Activated naive CD4-positive, alpha-beta T cell treated with anti-CD3 and anti-CD28 coated beads for 36 hours (primary cell): ENCODE measurements at regions not wholly inside any gene's neighbourhood (a gene's known extent, or its start where the extent isn't known, plus 50 kb on each side); places are given as distances from the start of the nearest gene placed in this dataset.
"Not testable (repeated sequence)": the region's sequence is repeated elsewhere in the genome, so short reads cannot be mapped to it uniquely, and the experiment has no call there.

Source experiments
- CTCF ChIA-PET: fragments of 350-600 bp; sonication (Branson Sonifier 250); formaldehyde crosslinking; loops from one replicate; lab custom pipeline; 2021; ENCODE audit warnings: antibody characterized with exemption; lab: Charles Lee
- DNase-seq: peaks from one replicate; pipeline ENCODE4 v3.0.0-alpha.2; 2020
- H3K27ac Mint-ChIP-seq: one replicate; pipeline ENCODE4 v1.8.0; 2021; ENCODE audit warnings: mild to moderate bottlenecking, mixed read lengths
- H3K27me3 Mint-ChIP-seq: one replicate; pipeline ENCODE4 v1.8.0; 2021; ENCODE audit warnings: low read depth, mixed read lengths
- H3K36me3 Mint-ChIP-seq: one replicate; pipeline ENCODE4 v1.8.0; 2021; ENCODE audit warnings: low read depth, mixed read lengths
- H3K4me1 Mint-ChIP-seq: one replicate; pipeline ENCODE4 v1.8.0; 2021; ENCODE audit warnings: low read depth, mixed read lengths
- H3K4me3 Mint-ChIP-seq: one replicate; pipeline ENCODE4 v1.8.0; 2021; ENCODE audit warnings: mild to moderate bottlenecking, moderate library complexity, mixed read lengths
- H3K9me3 Mint-ChIP-seq: one replicate; pipeline ENCODE4 v1.8.0; 2021; ENCODE audit warnings: mixed read lengths
- intact Hi-C: fragments of 100-400 bp; cut with micrococcal nuclease; formaldehyde crosslinking; loops from one replicate; pipeline ENCODE4 v1.15.1; 2023

GRCh38 chr3:5054579-5054978 lies 67.5 kb upstream of the ARL8B start:
- intact Hi-C loops, H3K36me3 Mint-ChIP-seq, DNase-seq, H3K27ac Mint-ChIP-seq, H3K4me3 Mint-ChIP-seq, H3K9me3 Mint-ChIP-seq, H3K27me3 Mint-ChIP-seq, H3K4me1 Mint-ChIP-seq: not testable (repeated sequence)
- CTCF ChIA-PET: interaction anchor here (0.9 to 11.2 kb wide), 3 partner anchors 12 to 343 kb away, joined by 3 to 165 read pairs (median 3); no protein-coding TSS in a partner anchor

- no peak for DNase-seq
- CTCF ChIA-PET: interaction anchor here (0.6 to 11.2 kb wide), 4 partner anchors 15 to 344 kb away, joined by 3 to 165 read pairs (median 4); no protein-coding TSS in a partner anchor
- Mint-ChIP-seq H3K27ac (no peak overlapping the region), H3K4me3 (no peak overlapping the region), H3K9me3 (no peaks in the 10 kb centered on the region), H3K27me3 (no peaks in the 10 kb centered on the region), H3K36me3 (no peaks in the 10 kb centered on the region), H3K4me1 (peaks cover 9% of the 10 kb centered on the region)
- intact Hi-C loops: loop anchor here (2.0 to 5.0 kb wide), 3 partner anchors 29 to 279 kb away; no protein-coding TSS in a partner anchor
These were observed 66.6 kb upstream of the ARL8B start for GRCh38 chr3:5055357-5056110.

- H3K9me3 Mint-ChIP-seq: no peaks in the 10 kb centered on the region
- CTCF ChIA-PET: interaction anchor here (1.7 to 11.2 kb wide), 2 partner anchors 15 to 344 kb away, joined by 5 to 165 read pairs; no protein-coding TSS in a partner anchor
- H3K4me3 Mint-ChIP-seq: no peak overlapping the region
- H3K4me1 Mint-ChIP-seq: peaks cover 9% of the 10 kb centered on the region
- no peaks in the 10 kb centered on the region for H3K27me3 Mint-ChIP-seq
- no peaks in the 10 kb centered on the region for H3K36me3 Mint-ChIP-seq
- no peak for DNase-seq
- intact Hi-C loops: loop anchor here (2.0 to 5.0 kb wide), 3 partner anchors 29 to 279 kb away; no protein-coding TSS in a partner anchor
- H3K27ac Mint-ChIP-seq: no peak overlapping the region
These were observed 66.0 kb upstream of the ARL8B start for GRCh38 chr3:5056111-5056391.

GRCh38 chr3:5057272-5057671 lies 64.8 kb upstream of the ARL8B start:
- Mint-ChIP-seq H3K4me3 (no peak overlapping the region), H3K9me3 (no peaks in the 10 kb centered on the region), H3K27me3 (no peaks in the 10 kb centered on the region), H3K36me3 (no peaks in the 10 kb centered on the region), H3K4me1 (peaks cover 5% of the 10 kb centered on the region), H3K27ac (no peak overlapping the region)
- DNase-seq: no peak
- CTCF ChIA-PET: interaction anchor here (0.6 to 11.2 kb wide), 19 partner anchors 12 to 621 kb away, joined by 3 to 165 read pairs (median 4); no protein-coding TSS in a partner anchor
- intact Hi-C loops: loop anchor here (1.0 to 5.0 kb wide), 7 partner anchors 30 to 706 kb away; no protein-coding TSS in a partner anchor

GRCh38 chr3:5057857-5058324 lies 64.2 kb upstream of the ARL8B start:
- H3K4me1 Mint-ChIP-seq: peaks cover 5% of the 10 kb centered on the region
- DNase-seq: peak; percentile 91
- no peak overlapping the region for H3K27ac Mint-ChIP-seq
- no peaks in the 10 kb centered on the region for H3K9me3 Mint-ChIP-seq
- H3K36me3 Mint-ChIP-seq: no peaks in the 10 kb centered on the region
- no peak overlapping the region for H3K4me3 Mint-ChIP-seq
- no peaks in the 10 kb centered on the region for H3K27me3 Mint-ChIP-seq
- intact Hi-C loops: loop anchor here (1.0 to 5.0 kb wide), 8 partner anchors 31 to 707 kb away; no protein-coding TSS in a partner anchor
- CTCF ChIA-PET: interaction anchor here (0.6 to 11.2 kb wide), 22 partner anchors 12 to 536 kb away, joined by 3 to 165 read pairs (median 4); no protein-coding TSS in a partner anchor

- Mint-ChIP-seq H3K4me1 (peaks cover 5% of the 10 kb centered on the region), H3K27ac (no peak overlapping the region), H3K4me3 (no peak overlapping the region)
These were observed 63.6 kb upstream of the ARL8B start for GRCh38 chr3:5058471-5058951.

GRCh38 chr3:5059782-5060181 lies 62.3 kb upstream of the ARL8B start:
- CTCF ChIA-PET: interaction anchor here (0.5 to 11.2 kb wide), 13 partner anchors 18 to 616 kb away, joined by 3 to 165 read pairs (median 4); no protein-coding TSS in a partner anchor
- no peaks in the 10 kb centered on the region for H3K27me3 Mint-ChIP-seq

More at GRCh38 chr3:5058471-5058951, 63.6 kb upstream of the ARL8B start:
- Mint-ChIP-seq H3K9me3 (no peaks in the 10 kb centered on the region), H3K27me3 (no peaks in the 10 kb centered on the region), H3K36me3 (no peaks in the 10 kb centered on the region)
- no peak for DNase-seq
- intact Hi-C loops: loop anchor here (2.0 to 5.0 kb wide), 2 partner anchors 151 to 170 kb away; no protein-coding TSS in a partner anchor
- CTCF ChIA-PET: interaction anchor here (0.6 to 11.2 kb wide), 15 partner anchors 31 to 708 kb away, joined by 3 to 165 read pairs (median 6); no protein-coding TSS in a partner anchor

GRCh38 chr3:5061218-5061569 lies 60.9 kb upstream of the ARL8B start:
- intact Hi-C loops: no loop called here
- DNase-seq: no peak
- H3K4me1 Mint-ChIP-seq: no peaks in the 10 kb centered on the region
- CTCF ChIA-PET: interaction anchor here (11.2 kb wide), 1 partner anchor 349 kb away, joined by 165 read pairs; no protein-coding TSS in a partner anchor
- no peaks in the 10 kb centered on the region for H3K27me3 Mint-ChIP-seq
- H3K9me3 Mint-ChIP-seq: no peaks in the 10 kb centered on the region
- no peaks in the 10 kb centered on the region for H3K36me3 Mint-ChIP-seq
- no peak overlapping the region for H3K4me3 Mint-ChIP-seq
- H3K27ac Mint-ChIP-seq: no peak overlapping the region

More at GRCh38 chr3:5059782-5060181, 62.3 kb upstream of the ARL8B start:
- intact Hi-C loops: loop anchor here (2.0 to 5.0 kb wide), 2 partner anchors 152 to 171 kb away; no protein-coding TSS in a partner anchor
- no peaks in the 10 kb centered on the region for H3K36me3 Mint-ChIP-seq
- no peak overlapping the region for H3K27ac Mint-ChIP-seq
- H3K4me1 Mint-ChIP-seq: peaks cover 5% of the 10 kb centered on the region
- H3K4me3 Mint-ChIP-seq: no peak overlapping the region
- no peaks in the 10 kb centered on the region for H3K9me3 Mint-ChIP-seq
- DNase-seq: no peak

GRCh38 chr3:5063724-5064123 lies 58.4 kb upstream of the ARL8B start:
- H3K36me3 Mint-ChIP-seq: no peaks in the 10 kb centered on the region
- no peaks in the 10 kb centered on the region for H3K9me3 Mint-ChIP-seq
- H3K27ac Mint-ChIP-seq: no peak overlapping the region
- intact Hi-C loops: no loop called here
- H3K4me3 Mint-ChIP-seq: no peak overlapping the region
- no peak for DNase-seq
- no peaks in the 10 kb centered on the region for H3K27me3 Mint-ChIP-seq
- H3K4me1 Mint-ChIP-seq: no peaks in the 10 kb centered on the region
- CTCF ChIA-PET: interaction anchor here (2.8 kb wide), 1 partner anchor 352 kb away, joined by 10 read pairs; no protein-coding TSS in a partner anchor

GRCh38 chr3:5068531-5069050 lies 53.5 kb upstream of the ARL8B start:
- intact Hi-C loops: no loop called here
- peaks cover 2% of the 10 kb centered on the region for H3K27me3 Mint-ChIP-seq
- no peak overlapping the region for H3K4me3 Mint-ChIP-seq
- no peak for DNase-seq
- H3K36me3 Mint-ChIP-seq: no peaks in the 10 kb centered on the region
- no peaks in the 10 kb centered on the region for H3K9me3 Mint-ChIP-seq
- H3K27ac Mint-ChIP-seq: no peak overlapping the region
- CTCF ChIA-PET: no interaction called here
- no peaks in the 10 kb centered on the region for H3K4me1 Mint-ChIP-seq

GRCh38 chr3:5069627-5070026 lies 52.5 kb upstream of the ARL8B start:
- no peak overlapping the region for H3K27ac Mint-ChIP-seq
- H3K36me3 Mint-ChIP-seq: no peaks in the 10 kb centered on the region
- DNase-seq: no peak
- intact Hi-C loops: no loop called here
- CTCF ChIA-PET: no interaction called here
- H3K27me3 Mint-ChIP-seq: peaks cover 2% of the 10 kb centered on the region
- H3K4me1 Mint-ChIP-seq: no peaks in the 10 kb centered on the region
- no peaks in the 10 kb centered on the region for H3K9me3 Mint-ChIP-seq
- H3K4me3 Mint-ChIP-seq: no peak overlapping the region

- no peaks in the 10 kb centered on the region for H3K36me3 Mint-ChIP-seq
- H3K4me3 Mint-ChIP-seq: no peak overlapping the region
- CTCF ChIA-PET: interaction anchor here (1.0 to 2.7 kb wide), 2 partner anchors 359 to 360 kb away, joined by 3 to 6 read pairs; no protein-coding TSS in a partner anchor
- intact Hi-C loops: no loop called here
- no peak overlapping the region for H3K27ac Mint-ChIP-seq
- H3K4me1 Mint-ChIP-seq: no peaks in the 10 kb centered on the region
- peaks cover 2% of the 10 kb centered on the region for H3K27me3 Mint-ChIP-seq
- no peaks in the 10 kb centered on the region for H3K9me3 Mint-ChIP-seq
- DNase-seq: no peak
These were observed 51.0 kb upstream of the ARL8B start for GRCh38 chr3:5071061-5071460.
